ENCODE measurements at regions not wholly inside any gene's neighbourhood (a gene's known extent, or its start where the extent isn't known, plus 50 kb on each side); places are given as distances from the start of the nearest gene placed in this dataset.

DNA sequence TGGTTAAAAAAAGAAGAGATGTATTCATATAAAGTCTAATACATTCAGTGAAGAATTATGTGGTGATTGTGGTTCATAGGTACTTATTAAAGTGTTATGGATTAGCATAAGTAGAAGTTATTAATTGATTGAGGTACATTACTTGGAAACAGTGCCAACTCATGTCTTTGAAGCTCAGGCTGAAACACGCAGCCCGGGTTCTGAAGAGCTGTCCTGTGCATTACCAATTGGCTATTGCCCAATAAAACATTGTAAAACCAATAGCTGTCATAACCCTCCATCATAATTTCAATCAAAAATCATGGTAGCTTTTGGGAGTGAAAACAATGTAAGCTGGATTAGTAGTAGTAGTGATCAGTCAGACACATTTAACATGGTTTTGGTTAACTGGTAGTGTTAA lies 560.1 kb downstream of the MCTP2 start:
- TF ChIP-seq CTCF (IDR thresholded peaks at IDR 0.05), result no peak

GRCh38 chr15:94792196-94792595 lies 560.8 kb downstream of the MCTP2 start:
- TF ChIP-seq CTCF (IDR thresholded peaks at IDR 0.05), result no peak

GRCh38 chr15:94793207-94793606 lies 561.8 kb downstream of the MCTP2 start:
- TF ChIP-seq CTCF (IDR thresholded peaks at IDR 0.05), result no peak

GRCh38 chr15:94793641-94794040 lies 562.3 kb downstream of the MCTP2 start:
- no peak for TF ChIP-seq CTCF (IDR thresholded peaks at IDR 0.05)

DNA sequence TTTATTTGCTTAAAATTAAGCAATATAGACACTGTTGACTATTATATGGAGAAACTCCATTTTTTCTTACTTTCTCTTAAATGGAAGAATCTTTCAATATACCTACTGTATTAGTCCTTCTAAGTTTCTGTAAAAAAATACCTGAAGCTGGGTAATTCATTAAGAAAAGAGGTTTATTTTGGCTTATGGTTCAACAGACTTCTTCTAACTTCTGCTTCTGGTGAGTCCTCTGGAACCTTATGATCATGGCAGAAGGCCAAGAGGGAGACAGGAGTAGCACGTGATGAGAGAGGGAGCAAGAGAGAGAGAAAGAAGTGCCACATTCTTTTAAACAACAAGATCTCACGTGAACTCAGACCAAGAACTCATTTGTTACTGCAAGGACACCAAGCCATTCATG lies 573.3 kb downstream of the MCTP2 start:
- TF ChIP-seq CTCF (IDR thresholded peaks at IDR 0.05), result no peak

GRCh38 chr15:94815110-94815731 lies 583.9 kb downstream of the MCTP2 start:
- no peak for TF ChIP-seq CTCF (IDR thresholded peaks at IDR 0.05)

GRCh38 chr15:94815914-94816313 lies 584.6 kb downstream of the MCTP2 start:
- TF ChIP-seq CTCF (IDR thresholded peaks at IDR 0.05), result no peak
